ENCODE measurements at regions not wholly inside any gene's neighbourhood (a gene's known extent, or its start where the extent isn't known, plus 50 kb on each side); places are given as distances from the start of the nearest gene placed in this dataset.

DNA sequence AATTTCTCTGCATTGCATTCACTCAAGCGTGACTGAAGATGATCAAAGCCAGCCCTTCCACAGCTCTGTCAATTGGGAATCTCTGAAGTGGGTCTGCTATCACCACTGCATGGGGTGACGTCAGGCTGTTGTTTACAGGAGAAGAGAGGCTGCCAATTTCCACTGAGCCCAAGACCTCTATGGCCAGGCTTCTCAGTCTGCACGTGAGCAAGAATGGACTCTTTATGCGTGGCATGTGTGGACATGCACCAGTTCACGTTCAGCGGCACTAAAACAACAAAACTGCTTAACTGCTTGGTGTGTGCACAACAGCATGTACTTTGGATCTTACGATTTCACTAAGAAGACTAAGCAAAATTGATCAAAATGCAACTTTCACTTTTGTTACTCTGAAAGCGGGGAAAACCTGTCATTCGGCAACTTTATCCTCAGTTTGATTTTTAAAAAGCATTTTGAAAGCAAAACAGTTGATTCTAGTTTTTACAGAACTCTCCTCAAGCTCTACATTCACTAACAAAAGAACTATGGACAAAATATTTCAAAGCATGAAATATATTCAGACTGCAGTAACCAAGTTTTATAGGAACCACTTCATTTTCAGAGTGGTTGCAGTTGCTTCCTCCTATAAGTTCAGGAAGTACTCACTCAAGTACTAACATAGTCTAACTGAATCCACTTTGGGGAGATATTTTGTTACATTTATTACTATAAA is 77.0 kb upstream of the SERTAD2 start (continued):
- TF ChIP-seq, protein P1, sequence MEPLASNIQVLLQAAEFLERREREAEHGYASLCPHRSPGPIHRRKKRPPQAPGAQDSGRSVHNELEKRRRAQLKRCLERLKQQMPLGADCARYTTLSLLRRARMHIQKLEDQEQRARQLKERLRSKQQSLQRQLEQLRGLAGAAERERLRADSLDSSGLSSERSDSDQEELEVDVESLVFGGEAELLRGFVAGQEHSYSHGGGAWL (CRISPR knock-in tag; IDR thresholded peaks at IDR 0.05) = peak; percentile 61; the same call in 1 of the 2 replicates
- TF ChIP-seq, protein P2, sequence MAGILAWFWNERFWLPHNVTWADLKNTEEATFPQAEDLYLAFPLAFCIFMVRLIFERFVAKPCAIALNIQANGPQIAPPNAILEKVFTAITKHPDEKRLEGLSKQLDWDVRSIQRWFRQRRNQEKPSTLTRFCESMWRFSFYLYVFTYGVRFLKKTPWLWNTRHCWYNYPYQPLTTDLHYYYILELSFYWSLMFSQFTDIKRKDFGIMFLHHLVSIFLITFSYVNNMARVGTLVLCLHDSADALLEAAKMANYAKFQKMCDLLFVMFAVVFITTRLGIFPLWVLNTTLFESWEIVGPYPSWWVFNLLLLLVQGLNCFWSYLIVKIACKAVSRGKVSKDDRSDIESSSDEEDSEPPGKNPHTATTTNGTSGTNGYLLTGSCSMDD (CRISPR knock-in tag; IDR thresholded peaks at IDR 0.05) = no peak
- peak; percentile 91 for TF ChIP-seq CREB1 (IDR thresholded peaks at IDR 0.05)
- TF ChIP-seq CREB1 (CRISPR knock-in tag; IDR thresholded peaks at IDR 0.05) = peak; percentile 91
- TF ChIP-seq THAP11 (CRISPR knock-in tag; IDR thresholded peaks at IDR 0.05) = peak; percentile 69; the same call in 1 of the 2 replicates
- TF ChIP-seq, protein P3, sequence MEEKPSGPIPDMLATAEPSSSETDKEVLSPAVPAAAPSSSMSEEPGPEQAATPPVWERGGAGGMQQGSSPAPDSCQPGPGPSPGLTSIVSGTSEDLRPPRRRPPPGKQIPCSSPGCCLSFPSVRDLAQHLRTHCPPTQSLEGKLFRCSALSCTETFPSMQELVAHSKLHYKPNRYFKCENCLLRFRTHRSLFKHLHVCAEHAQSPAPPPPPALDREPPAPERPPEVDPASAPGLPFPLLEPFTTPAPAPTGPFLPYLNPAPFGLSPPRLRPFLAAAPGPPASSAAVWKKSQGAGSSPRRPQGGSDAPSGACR (CRISPR knock-in tag; IDR thresholded peaks at IDR 0.05) = peak; percentile 68; the same call in 1 of the 2 replicates
- TF ChIP-seq ETV6 (CRISPR knock-in tag; conservative IDR thresholded peaks at IDR 0.05) = 0 out of 2 replicates have a peak, but pooled peaks have one; percentile 39
- no peak for TF ChIP-seq MBNL3 (CRISPR knock-in tag; conservative IDR thresholded peaks at IDR 0.05)
- TF ChIP-seq, protein P4, sequence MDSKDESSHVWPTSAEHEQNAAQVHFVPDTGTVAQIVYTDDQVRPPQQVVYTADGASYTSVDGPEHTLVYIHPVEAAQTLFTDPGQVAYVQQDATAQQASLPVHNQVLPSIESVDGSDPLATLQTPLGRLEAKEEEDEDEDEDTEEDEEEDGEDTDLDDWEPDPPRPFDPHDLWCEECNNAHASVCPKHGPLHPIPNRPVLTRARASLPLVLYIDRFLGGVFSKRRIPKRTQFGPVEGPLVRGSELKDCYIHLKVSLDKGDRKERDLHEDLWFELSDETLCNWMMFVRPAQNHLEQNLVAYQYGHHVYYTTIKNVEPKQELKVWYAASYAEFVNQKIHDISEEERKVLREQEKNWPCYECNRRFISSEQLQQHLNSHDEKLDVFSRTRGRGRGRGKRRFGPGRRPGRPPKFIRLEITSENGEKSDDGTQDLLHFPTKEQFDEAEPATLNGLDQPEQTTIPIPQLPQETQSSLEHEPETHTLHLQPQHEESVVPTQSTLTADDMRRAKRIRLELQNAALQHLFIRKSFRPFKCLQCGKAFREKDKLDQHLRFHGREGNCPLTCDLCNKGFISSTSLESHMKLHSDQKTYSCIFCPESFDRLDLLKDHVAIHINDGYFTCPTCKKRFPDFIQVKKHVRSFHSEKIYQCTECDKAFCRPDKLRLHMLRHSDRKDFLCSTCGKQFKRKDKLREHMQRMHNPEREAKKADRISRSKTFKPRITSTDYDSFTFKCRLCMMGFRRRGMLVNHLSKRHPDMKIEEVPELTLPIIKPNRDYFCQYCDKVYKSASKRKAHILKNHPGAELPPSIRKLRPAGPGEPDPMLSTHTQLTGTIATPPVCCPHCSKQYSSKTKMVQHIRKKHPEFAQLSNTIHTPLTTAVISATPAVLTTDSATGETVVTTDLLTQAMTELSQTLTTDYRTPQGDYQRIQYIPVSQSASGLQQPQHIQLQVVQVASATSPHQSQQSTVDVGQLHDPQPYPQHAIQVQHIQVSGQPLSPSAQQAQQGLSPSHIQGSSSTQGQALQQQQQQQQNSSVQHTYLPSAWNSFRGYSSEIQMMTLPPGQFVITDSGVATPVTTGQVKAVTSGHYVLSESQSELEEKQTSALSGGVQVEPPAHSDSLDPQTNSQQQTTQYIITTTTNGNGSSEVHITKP (CRISPR knock-in tag; IDR thresholded peaks at IDR 0.05; ENCODE audit: low read depth) = no peak
- no peak for TF ChIP-seq NCOA5 (CRISPR knock-in tag; IDR thresholded peaks at IDR 0.05)
- peak; percentile 36; the same call in 1 of the 2 replicates for TF ChIP-seq ZNF33B (CRISPR knock-in tag; IDR thresholded peaks at IDR 0.05)
- TF ChIP-seq, protein P5, sequence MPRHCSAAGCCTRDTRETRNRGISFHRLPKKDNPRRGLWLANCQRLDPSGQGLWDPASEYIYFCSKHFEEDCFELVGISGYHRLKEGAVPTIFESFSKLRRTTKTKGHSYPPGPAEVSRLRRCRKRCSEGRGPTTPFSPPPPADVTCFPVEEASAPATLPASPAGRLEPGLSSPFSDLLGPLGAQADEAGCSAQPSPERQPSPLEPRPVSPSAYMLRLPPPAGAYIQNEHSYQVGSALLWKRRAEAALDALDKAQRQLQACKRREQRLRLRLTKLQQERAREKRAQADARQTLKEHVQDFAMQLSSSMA (CRISPR knock-in tag; IDR thresholded peaks at IDR 0.05) = no peak
- TF ChIP-seq TAF1 (CRISPR knock-in tag; IDR thresholded peaks at IDR 0.05) = no peak
- TF ChIP-seq HNF4G (IDR thresholded peaks at IDR 0.05; ENCODE audit: borderline replicate concordance, low read depth, low read length) = peak; percentile 79
- peak; percentile 75; the same call in 1 of the 2 replicates for TF ChIP-seq HNF4G (CRISPR knock-in tag; IDR thresholded peaks at IDR 0.05; ENCODE audit: borderline replicate concordance, low read depth)
- TF ChIP-seq, protein P6, sequence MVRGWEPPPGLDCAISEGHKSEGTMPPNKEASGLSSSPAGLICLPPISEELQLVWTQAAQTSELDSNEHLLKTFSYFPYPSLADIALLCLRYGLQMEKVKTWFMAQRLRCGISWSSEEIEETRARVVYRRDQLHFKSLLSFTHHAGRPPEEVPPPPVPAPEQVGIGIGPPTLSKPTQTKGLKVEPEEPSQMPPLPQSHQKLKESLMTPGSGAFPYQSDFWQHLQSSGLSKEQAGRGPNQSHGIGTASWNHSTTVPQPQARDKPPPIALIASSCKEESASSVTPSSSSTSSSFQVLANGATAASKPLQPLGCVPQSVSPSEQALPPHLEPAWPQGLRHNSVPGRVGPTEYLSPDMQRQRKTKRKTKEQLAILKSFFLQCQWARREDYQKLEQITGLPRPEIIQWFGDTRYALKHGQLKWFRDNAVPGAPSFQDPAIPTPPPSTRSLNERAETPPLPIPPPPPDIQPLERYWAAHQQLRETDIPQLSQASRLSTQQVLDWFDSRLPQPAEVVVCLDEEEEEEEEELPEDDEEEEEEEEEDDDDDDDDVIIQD (CRISPR knock-in tag; IDR thresholded peaks at IDR 0.05; ENCODE audit: low read depth) = peak; percentile 73; the same call in 1 of the 2 replicates
- peak; percentile 96; the same call in 1 of the 2 replicates for TF ChIP-seq ZNF292 (CRISPR knock-in tag; IDR thresholded peaks at IDR 0.05; ENCODE audit: borderline replicate concordance, low read depth)
- peak; percentile 80 for TF ChIP-seq RCOR2 (CRISPR knock-in tag; IDR thresholded peaks at IDR 0.05)
- TF ChIP-seq, protein P7, sequence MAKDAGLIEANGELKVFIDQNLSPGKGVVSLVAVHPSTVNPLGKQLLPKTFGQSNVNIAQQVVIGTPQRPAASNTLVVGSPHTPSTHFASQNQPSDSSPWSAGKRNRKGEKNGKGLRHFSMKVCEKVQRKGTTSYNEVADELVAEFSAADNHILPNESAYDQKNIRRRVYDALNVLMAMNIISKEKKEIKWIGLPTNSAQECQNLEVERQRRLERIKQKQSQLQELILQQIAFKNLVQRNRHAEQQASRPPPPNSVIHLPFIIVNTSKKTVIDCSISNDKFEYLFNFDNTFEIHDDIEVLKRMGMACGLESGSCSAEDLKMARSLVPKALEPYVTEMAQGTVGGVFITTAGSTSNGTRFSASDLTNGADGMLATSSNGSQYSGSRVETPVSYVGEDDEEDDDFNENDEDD (CRISPR knock-in tag; IDR thresholded peaks at IDR 0.05; ENCODE audit: borderline replicate concordance) = peak; percentile 58; the same call in 1 of the 2 replicates
- TF ChIP-seq NFIB (CRISPR knock-in tag; IDR thresholded peaks at IDR 0.05; ENCODE audit: borderline replicate concordance) = no peak

Data from HepG2 (cell line).